Naive thymus-derived CD4-positive, alpha-beta T cell (primary cell): ENCODE measurements at regions not wholly inside any gene's neighbourhood (a gene's known extent, or its start where the extent isn't known, plus 50 kb on each side); places are given as distances from the start of the nearest gene placed in this dataset.
"Not testable (repeated sequence)": the region's sequence is repeated elsewhere in the genome, so short reads cannot be mapped to it uniquely, and the experiment has no call there.

ENCODE experiments used
- ATAC-seq: fragments of 150-1000 bp; cut with Tn5 transposase; 2 replicates; pipeline ENCODE4 v1.10.0; 2021; ENCODE audit warnings: mild to moderate bottlenecking, moderate library complexity
- CTCF ChIA-PET: fragments of 350-600 bp; sonication (Branson Sonifier 250); formaldehyde crosslinking; loops from one replicate; lab custom pipeline; 2021; ENCODE audit warnings: antibody characterized with exemption; lab: Charles Lee
- POLR2A ChIA-PET: fragments of 350-600 bp; sonication (Branson Sonifier 250); formaldehyde crosslinking; loops from one replicate; lab custom pipeline; 2021; ENCODE audit warnings: antibody characterized with exemption, inconsistent platforms; lab: Charles Lee
- DNase-seq, 9 donors: peaks; one replicate each; pipeline versions ENCODE4 v3.0.0 to v3.0.0-alpha.2; 2020 to 2022; ENCODE audit warnings: mixed read lengths in 1 of 9
- H3K27ac ChIP-seq: one replicate; pipeline ENCODE4 v1.7.0; 2013; ENCODE audit warnings: mild to moderate bottlenecking, low read depth, low read length, moderate library complexity
- H3K27me3 ChIP-seq, 2 donors: one replicate each; pipeline ENCODE4 v1.7.0; 2013; ENCODE audit warnings: low read length in 2 of 2, mild to moderate bottlenecking in 2 of 2, moderate library complexity in 2 of 2; ENCODE audit not compliant: control insufficient read depth in 2 of 2, insufficient read depth in 2 of 2
- H3K36me3 ChIP-seq, 3 experiments: 1 replicate in 2 of 3; 2 replicates in 1 of 3; pipeline ENCODE4 v1.7.0; 2013; ENCODE audit warnings: low read length in 3 of 3, mild to moderate bottlenecking in 3 of 3, moderate library complexity in 1 of 3; ENCODE audit not compliant: insufficient read depth in 3 of 3, control insufficient read depth in 2 of 3
- H3K4me1 ChIP-seq, 2 donors: one replicate each; pipeline ENCODE4 v1.7.0; 2013; ENCODE audit warnings: low read length in 2 of 2, mild to moderate bottlenecking in 2 of 2, moderate library complexity in 1 of 2; ENCODE audit not compliant: control insufficient read depth in 2 of 2, insufficient read depth in 2 of 2
- H3K4me3 ChIP-seq: 2 replicates; pipeline ENCODE4 v1.7.0; 2013; ENCODE audit warnings: mild to moderate bottlenecking, low read length
- H3K9me3 ChIP-seq, 3 experiments: 1 replicate in 2 of 3; 2 replicates in 1 of 3; pipeline ENCODE4 v1.7.0; 2013; ENCODE audit warnings: low read length in 3 of 3; ENCODE audit not compliant: control insufficient read depth in 2 of 3
- H3K27ac Mint-ChIP-seq, 9 donors: one replicate each; pipeline ENCODE4 v1.8.0; 2020 to 2022; ENCODE audit warnings: mixed read lengths in 9 of 9, mild to moderate bottlenecking in 8 of 9, moderate library complexity in 5 of 9, inconsistent platforms in 2 of 9
- H3K27me3 Mint-ChIP-seq, 5 donors: one replicate each; pipeline ENCODE4 v1.8.0; 2021 to 2022; ENCODE audit warnings: mixed read lengths in 5 of 5, mild to moderate bottlenecking in 1 of 5
- H3K36me3 Mint-ChIP-seq, 5 donors: one replicate each; pipeline ENCODE4 v1.8.0; 2020 to 2022; ENCODE audit warnings: mixed read lengths in 5 of 5, mild to moderate bottlenecking in 3 of 5, inconsistent platforms in 1 of 5
- H3K4me1 Mint-ChIP-seq, 7 donors: one replicate each; pipeline ENCODE4 v1.8.0; 2020 to 2022; ENCODE audit warnings: mixed read lengths in 7 of 7, mild to moderate bottlenecking in 3 of 7, inconsistent platforms in 1 of 7
- H3K4me3 Mint-ChIP-seq, 10 donors: one replicate each; pipeline ENCODE4 v1.8.0; 2020 to 2022; ENCODE audit warnings: mild to moderate bottlenecking in 10 of 10, mixed read lengths in 10 of 10, moderate library complexity in 6 of 10, inconsistent platforms in 2 of 10
- H3K9me3 Mint-ChIP-seq, 11 donors: one replicate each; pipeline ENCODE4 v1.8.0; 2020 to 2022; ENCODE audit warnings: mixed read lengths in 11 of 11, mild to moderate bottlenecking in 4 of 11, inconsistent platforms in 1 of 11, moderate library complexity in 1 of 11
- intact Hi-C, 2 donors: fragments of 100-400 bp; cut with micrococcal nuclease; formaldehyde crosslinking; loops; one replicate each; pipeline ENCODE4 v1.15.1; 2023

DNA sequence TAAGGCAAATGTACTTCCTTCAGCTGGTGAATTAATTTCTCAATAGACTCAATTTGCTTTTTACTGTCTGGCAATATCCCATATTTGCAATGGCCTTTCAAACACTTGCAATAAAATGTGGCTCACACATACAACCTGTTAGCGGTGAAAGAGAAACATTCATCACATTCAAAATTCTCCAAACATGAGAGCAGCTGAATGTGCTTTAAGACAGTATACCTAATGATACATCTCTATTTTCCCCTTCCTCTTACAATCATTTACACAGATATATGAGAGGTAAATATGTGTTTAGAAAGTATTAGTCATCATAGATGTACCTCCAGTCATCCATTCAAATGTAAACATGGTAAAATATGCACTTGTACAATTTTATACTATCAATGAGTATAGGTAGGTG lies 61.5 kb upstream of the GOLGA8O start:
- H3K36me3 Mint-ChIP-seq, result peaks cover 0 to 12% (median 5%) of the 10 kb centered on the region in 5 donors
- H3K4me1 Mint-ChIP-seq, H3K36me3 ChIP-seq, H3K4me1 ChIP-seq, H3K9me3 ChIP-seq, H3K27ac ChIP-seq, intact Hi-C loops, H3K27ac Mint-ChIP-seq, H3K4me3 ChIP-seq, H3K4me3 Mint-ChIP-seq, ATAC-seq, H3K27me3 ChIP-seq, H3K9me3 Mint-ChIP-seq, DNase-seq, H3K27me3 Mint-ChIP-seq, CTCF ChIA-PET, POLR2A ChIA-PET: not testable (repeated sequence)

DNA sequence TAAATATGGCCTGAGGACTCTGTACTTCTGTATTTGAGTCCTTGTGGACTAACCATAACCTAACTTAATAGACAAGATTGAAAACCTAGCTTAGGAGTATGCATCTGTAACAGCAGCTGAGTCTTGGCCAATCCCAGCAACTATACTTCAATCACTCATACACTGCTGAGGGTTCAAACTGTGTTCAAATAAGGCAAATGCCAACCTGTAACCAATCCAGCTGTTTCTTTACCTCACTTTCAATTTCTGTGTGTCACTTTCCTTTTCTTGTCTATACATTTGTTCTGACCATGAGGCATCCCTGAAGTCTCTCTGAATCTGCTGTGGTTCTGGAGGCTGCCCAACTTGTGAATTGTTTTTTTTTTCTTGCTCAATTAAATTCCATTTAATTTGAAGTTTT lies 57.9 kb upstream of the GOLGA8O start:
- H3K27ac Mint-ChIP-seq, H3K27me3 ChIP-seq, H3K9me3 Mint-ChIP-seq, intact Hi-C loops, H3K4me1 ChIP-seq, H3K27me3 Mint-ChIP-seq, H3K36me3 Mint-ChIP-seq, DNase-seq, H3K27ac ChIP-seq, ATAC-seq, H3K36me3 ChIP-seq, H3K4me1 Mint-ChIP-seq, H3K9me3 ChIP-seq, H3K4me3 Mint-ChIP-seq, CTCF ChIA-PET, H3K4me3 ChIP-seq, POLR2A ChIA-PET: not testable (repeated sequence)

GRCh38 chr15:32510027-32510426 lies 54.6 kb upstream of the GOLGA8O start:
- H3K36me3 ChIP-seq, DNase-seq, H3K27me3 Mint-ChIP-seq, H3K9me3 Mint-ChIP-seq, intact Hi-C loops, CTCF ChIA-PET, POLR2A ChIA-PET, H3K36me3 Mint-ChIP-seq, H3K4me3 Mint-ChIP-seq, H3K4me1 Mint-ChIP-seq, H3K4me3 ChIP-seq, H3K27ac Mint-ChIP-seq, H3K4me1 ChIP-seq, H3K27me3 ChIP-seq, H3K27ac ChIP-seq, ATAC-seq, H3K9me3 ChIP-seq: not testable (repeated sequence)

- DNase-seq, H3K4me1 ChIP-seq, H3K4me3 ChIP-seq, ATAC-seq, H3K9me3 ChIP-seq, intact Hi-C loops, H3K4me1 Mint-ChIP-seq, H3K27me3 Mint-ChIP-seq, POLR2A ChIA-PET, H3K4me3 Mint-ChIP-seq, H3K27ac ChIP-seq, H3K9me3 Mint-ChIP-seq, H3K36me3 Mint-ChIP-seq, H3K36me3 ChIP-seq, CTCF ChIA-PET, H3K27ac Mint-ChIP-seq, H3K27me3 ChIP-seq: not testable (repeated sequence)
Observed at GRCh38 chr15:32508081-32508480, 52.6 kb upstream of the GOLGA8O start.

DNA sequence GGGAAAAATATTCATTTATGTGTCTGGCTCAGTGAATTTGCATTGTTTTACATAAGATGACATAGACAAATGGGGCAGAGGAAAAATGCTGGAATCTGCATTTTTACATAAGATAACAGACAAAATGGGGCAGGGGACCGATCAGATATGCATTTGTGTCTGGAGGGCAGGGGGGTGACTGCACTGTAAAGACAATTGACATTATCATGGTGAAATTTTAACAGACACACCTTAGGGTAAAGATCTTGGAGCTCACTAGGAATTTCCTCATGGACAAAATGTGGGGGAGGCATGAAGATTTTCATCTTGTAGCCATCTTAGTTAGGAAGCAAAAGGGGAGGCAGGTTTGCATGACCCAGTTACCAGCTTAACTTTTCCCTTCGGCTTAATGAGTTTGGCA lies 51.4 kb upstream of the GOLGA8O start:
- H3K4me3 ChIP-seq, H3K9me3 ChIP-seq, ATAC-seq, H3K4me1 Mint-ChIP-seq, H3K36me3 ChIP-seq, H3K27ac ChIP-seq, DNase-seq, H3K27me3 ChIP-seq, H3K27me3 Mint-ChIP-seq, H3K27ac Mint-ChIP-seq, H3K36me3 Mint-ChIP-seq, H3K4me3 Mint-ChIP-seq, CTCF ChIA-PET, intact Hi-C loops, H3K4me1 ChIP-seq, H3K9me3 Mint-ChIP-seq, POLR2A ChIA-PET: not testable (repeated sequence)

GRCh38 chr15:32505633-32506032 lies 50.2 kb upstream of the GOLGA8O start:
- H3K27me3 Mint-ChIP-seq, intact Hi-C loops, POLR2A ChIA-PET, H3K27ac ChIP-seq, H3K9me3 ChIP-seq, H3K4me1 Mint-ChIP-seq, H3K4me3 ChIP-seq, H3K36me3 Mint-ChIP-seq, H3K27ac Mint-ChIP-seq, H3K4me3 Mint-ChIP-seq, ATAC-seq, H3K36me3 ChIP-seq, CTCF ChIA-PET, H3K4me1 ChIP-seq, H3K27me3 ChIP-seq, H3K9me3 Mint-ChIP-seq, DNase-seq: not testable (repeated sequence)
